Thyroid gland (tissue), 4 donors: ENCODE measurements at regions not wholly inside any gene's neighbourhood (a gene's known extent, or its start where the extent isn't known, plus 50 kb on each side); places are given as distances from the start of the nearest gene placed in this dataset.

Source experiments
- POLR2A ChIP-seq, 2 donors: fragments of 450-650 bp; IDR thresholded peaks; one replicate each; pipeline ENCODE4 v1.6.1; 2017; ENCODE audit warnings: antibody characterized with exemption in 2 of 2, mild to moderate bottlenecking in 2 of 2, moderate library complexity in 1 of 2
- TF ChIP-seq, protein P1 (sequence below), 6 experiments: fragments of 200-600 bp in 3 of 6; fragments of 450-650 bp in 3 of 6; sonication (generic) in 3 of 6; IDR thresholded peaks; one replicate each; pipeline ENCODE4 v1.5.1; 2016 to 2019; ENCODE audit warnings: antibody characterized with exemption in 6 of 6, mild to moderate bottlenecking in 2 of 6, inconsistent platforms in 1 of 6, moderate library complexity in 1 of 6

DNA sequence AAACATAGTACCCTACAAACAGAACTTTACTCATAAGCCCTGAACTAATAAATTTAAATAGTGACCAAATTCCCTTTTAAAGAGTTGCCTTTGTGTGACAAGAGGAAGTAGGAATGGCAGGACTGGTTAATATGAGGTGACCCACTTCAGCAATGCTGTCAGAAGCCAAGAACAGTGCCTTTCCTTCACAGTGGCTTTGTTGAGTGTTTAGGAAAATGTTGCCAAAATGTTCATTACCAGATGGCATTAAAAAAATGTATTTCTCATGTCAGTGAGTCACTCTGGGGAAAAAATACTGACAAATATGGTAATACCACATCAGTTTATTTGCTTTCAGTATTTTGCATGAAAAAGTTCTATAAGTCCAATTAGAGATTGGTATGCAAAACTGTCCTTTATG is 103.3 kb downstream of the DIRAS2 start:
- TF ChIP-seq, protein P1, sequence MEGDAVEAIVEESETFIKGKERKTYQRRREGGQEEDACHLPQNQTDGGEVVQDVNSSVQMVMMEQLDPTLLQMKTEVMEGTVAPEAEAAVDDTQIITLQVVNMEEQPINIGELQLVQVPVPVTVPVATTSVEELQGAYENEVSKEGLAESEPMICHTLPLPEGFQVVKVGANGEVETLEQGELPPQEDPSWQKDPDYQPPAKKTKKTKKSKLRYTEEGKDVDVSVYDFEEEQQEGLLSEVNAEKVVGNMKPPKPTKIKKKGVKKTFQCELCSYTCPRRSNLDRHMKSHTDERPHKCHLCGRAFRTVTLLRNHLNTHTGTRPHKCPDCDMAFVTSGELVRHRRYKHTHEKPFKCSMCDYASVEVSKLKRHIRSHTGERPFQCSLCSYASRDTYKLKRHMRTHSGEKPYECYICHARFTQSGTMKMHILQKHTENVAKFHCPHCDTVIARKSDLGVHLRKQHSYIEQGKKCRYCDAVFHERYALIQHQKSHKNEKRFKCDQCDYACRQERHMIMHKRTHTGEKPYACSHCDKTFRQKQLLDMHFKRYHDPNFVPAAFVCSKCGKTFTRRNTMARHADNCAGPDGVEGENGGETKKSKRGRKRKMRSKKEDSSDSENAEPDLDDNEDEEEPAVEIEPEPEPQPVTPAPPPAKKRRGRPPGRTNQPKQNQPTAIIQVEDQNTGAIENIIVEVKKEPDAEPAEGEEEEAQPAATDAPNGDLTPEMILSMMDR (IDR thresholded peaks at IDR 0.05), result no peak
- TF ChIP-seq POLR2A (IDR thresholded peaks at IDR 0.05), result no peak
